ENCODE measurements at regions not wholly inside any gene's neighbourhood (a gene's known extent, or its start where the extent isn't known, plus 50 kb on each side); places are given as distances from the start of the nearest gene placed in this dataset.

DNA sequence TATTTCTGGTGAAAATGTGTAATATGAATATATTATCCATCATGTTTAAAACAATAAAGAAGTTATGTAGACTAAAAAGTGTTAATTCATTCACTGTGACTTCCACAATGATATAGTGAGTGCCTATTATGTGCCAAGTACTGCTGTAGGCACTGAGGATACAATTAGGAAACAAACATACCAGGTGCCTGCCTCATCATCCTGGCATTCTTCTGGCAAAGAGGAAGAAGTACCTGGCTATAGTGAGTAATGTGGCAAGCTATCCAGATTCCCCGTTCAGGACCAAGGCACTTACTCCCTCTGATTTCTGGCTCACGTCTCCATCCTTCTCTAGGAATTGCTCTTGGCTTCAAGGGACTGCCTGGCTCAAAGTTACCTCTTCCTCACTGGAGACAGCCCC lies 77.5 kb upstream of the CLMP start:
- Histone ChIP-seq H3K4me3 (ENCODE audit: low read length) (no peak overlapping the region), H3K4me2 (ENCODE audit: low read length) (no peak overlapping the region), H3K9me2 (ENCODE audit: insufficient read depth, low read length) (no peaks in the 10 kb centered on the region), H3K9ac (ENCODE audit: low read length) (no peak overlapping the region), H3K27me3 (ENCODE audit: insufficient read depth, low read depth, low read length) (no peaks in the 10 kb centered on the region), H3K36me3 (ENCODE audit: insufficient read depth, low read length) (no peaks in the 10 kb centered on the region), H4K20me1 (ENCODE audit: insufficient read depth) (no peaks in the 10 kb centered on the region), H3F3A (ENCODE audit: insufficient read depth, low read length, poor library complexity, severe bottlenecking) (no peaks in the 10 kb centered on the region), H3K9me3 (ENCODE audit: low read length) (no peaks in the 10 kb centered on the region), H2AFZ (ENCODE audit: low read depth, low read length) (no peak overlapping the region), H3K27ac (ENCODE audit: low read length) (no peak overlapping the region), H3K79me2 (replicated peaks; ENCODE audit: insufficient read depth, low read length) (no peaks in the 10 kb centered on the region)
- no peak for TF ChIP-seq EP300 (conservative IDR thresholded peaks at IDR 0.05; ENCODE audit: poor library complexity, severe bottlenecking)

DNA sequence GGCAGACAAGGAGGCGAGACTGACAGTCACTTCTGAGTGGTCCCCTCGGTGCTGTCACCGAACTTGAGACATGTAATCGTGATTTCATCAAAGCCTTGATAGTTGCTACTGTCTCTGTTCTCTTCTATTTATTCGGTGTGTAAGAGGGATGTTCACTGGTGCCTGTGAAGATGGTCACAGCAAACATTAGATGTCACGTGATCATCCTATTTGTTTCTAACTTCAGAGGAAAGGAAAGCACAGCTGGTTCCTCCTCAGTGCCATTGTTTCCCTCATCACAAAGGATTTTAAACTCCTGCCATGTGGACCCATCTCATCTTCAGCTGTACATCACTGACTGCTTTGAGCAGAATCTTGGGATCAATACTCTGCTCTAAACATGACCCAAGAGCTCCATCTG lies 73.1 kb upstream of the CLMP start:
- H3K27ac ChIP-seq (ENCODE audit: low read length): no peak overlapping the region
- H3K27me3 ChIP-seq (ENCODE audit: insufficient read depth, low read depth, low read length): peaks cover 3% of the 10 kb centered on the region
- no peaks in the 10 kb centered on the region for H3K79me2 ChIP-seq (replicated peaks; ENCODE audit: insufficient read depth, low read length)
- no peak overlapping the region for H3K4me2 ChIP-seq (ENCODE audit: low read length)
- no peak for TF ChIP-seq RAD21 (conservative IDR thresholded peaks at IDR 0.05)
- no peak for TF ChIP-seq EP300 (conservative IDR thresholded peaks at IDR 0.05; ENCODE audit: poor library complexity, severe bottlenecking)
- TF ChIP-seq SMC3 (conservative IDR thresholded peaks at IDR 0.05; ENCODE audit: poor library complexity): no peak
- TF ChIP-seq REST (IDR thresholded peaks at IDR 0.05; ENCODE audit: borderline replicate concordance): no peak
- no peak for TF ChIP-seq EZH2 (IDR thresholded peaks at IDR 0.05; ENCODE audit: borderline replicate concordance, insufficient read depth, low read length, poor library complexity, severe bottlenecking)
- TF ChIP-seq POLR2AphosphoS5 (IDR thresholded peaks at IDR 0.05): no peak
- no peak for TF ChIP-seq CTCF (IDR thresholded peaks at IDR 0.05; ENCODE audit: poor library complexity, severe bottlenecking)
- no peak for TF ChIP-seq MXI1 (conservative IDR thresholded peaks at IDR 0.05; ENCODE audit: poor library complexity, severe bottlenecking)
- H3K36me3 ChIP-seq (ENCODE audit: insufficient read depth, low read length): no peaks in the 10 kb centered on the region
- H3F3A ChIP-seq (ENCODE audit: insufficient read depth, low read length, poor library complexity, severe bottlenecking): no peaks in the 10 kb centered on the region
- no peaks in the 10 kb centered on the region for H3K9me3 ChIP-seq (ENCODE audit: low read length)
- H3K9me2 ChIP-seq (ENCODE audit: insufficient read depth, low read length): no peaks in the 10 kb centered on the region
- H2AFZ ChIP-seq (ENCODE audit: low read depth, low read length): no peak overlapping the region
- no peak overlapping the region for H3K9ac ChIP-seq (ENCODE audit: low read length)
- no peaks in the 10 kb centered on the region for H4K20me1 ChIP-seq (ENCODE audit: insufficient read depth)
- no peak overlapping the region for H3K4me3 ChIP-seq (ENCODE audit: low read length)

DNA sequence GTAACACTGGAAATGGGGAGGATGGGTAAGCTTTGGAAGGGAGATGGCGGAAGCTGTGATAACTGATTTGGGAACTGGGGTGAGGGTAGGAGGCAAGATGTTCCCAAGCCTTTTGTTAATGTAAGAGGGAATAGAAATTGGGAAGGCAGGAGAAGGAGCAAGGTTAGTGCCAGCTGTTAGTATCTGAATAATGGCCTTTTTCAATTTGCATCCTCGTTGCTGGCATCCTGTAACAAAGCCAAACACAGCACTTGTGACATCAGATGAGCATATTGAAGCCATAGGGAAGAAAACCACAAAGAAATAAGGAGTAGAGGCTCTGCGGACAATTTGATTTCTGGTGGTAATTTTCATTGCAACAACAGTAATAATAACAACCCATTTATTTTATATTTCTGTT lies 70.9 kb upstream of the CLMP start:
- no peak overlapping the region for H2AFZ ChIP-seq (ENCODE audit: low read depth, low read length)
- no peak for TF ChIP-seq CTCF (IDR thresholded peaks at IDR 0.05; ENCODE audit: poor library complexity, severe bottlenecking)
- no peak for TF ChIP-seq EP300 (conservative IDR thresholded peaks at IDR 0.05; ENCODE audit: poor library complexity, severe bottlenecking)
- no peak for TF ChIP-seq MXI1 (conservative IDR thresholded peaks at IDR 0.05; ENCODE audit: poor library complexity, severe bottlenecking)
- TF ChIP-seq REST (IDR thresholded peaks at IDR 0.05; ENCODE audit: borderline replicate concordance): no peak
- TF ChIP-seq RAD21 (conservative IDR thresholded peaks at IDR 0.05): no peak

More for the DNA sequence above, 70.9 kb upstream of the CLMP start:
- Histone ChIP-seq H3K79me2 (replicated peaks; ENCODE audit: insufficient read depth, low read length) (no peaks in the 10 kb centered on the region), H3K4me3 (ENCODE audit: low read length) (no peak overlapping the region), H3K27ac (ENCODE audit: low read length) (no peak overlapping the region), H3K9me2 (ENCODE audit: insufficient read depth, low read length) (no peaks in the 10 kb centered on the region), H3K36me3 (ENCODE audit: insufficient read depth, low read length) (no peaks in the 10 kb centered on the region), H3K27me3 (ENCODE audit: insufficient read depth, low read depth, low read length) (peaks cover 3% of the 10 kb centered on the region), H3F3A (ENCODE audit: insufficient read depth, low read length, poor library complexity, severe bottlenecking) (no peaks in the 10 kb centered on the region), H3K9me3 (ENCODE audit: low read length) (no peaks in the 10 kb centered on the region), H3K4me2 (ENCODE audit: low read length) (no peak overlapping the region), H3K9ac (ENCODE audit: low read length) (no peak overlapping the region), H4K20me1 (ENCODE audit: insufficient read depth) (no peaks in the 10 kb centered on the region)
